ENCODE measurements at regions not wholly inside any gene's neighbourhood (a gene's known extent, or its start where the extent isn't known, plus 50 kb on each side); places are given as distances from the start of the nearest gene placed in this dataset.

- TF ChIP-seq POLR2AphosphoS5 (IDR thresholded peaks at IDR 0.05; ENCODE audit: low read depth, low read length), result no peak
- TF ChIP-seq FOXP2 (optimal IDR thresholded peaks at IDR 0.05; ENCODE audit: borderline replicate concordance, extremely low read depth, extremely low read length, insufficient read depth), result no peak
- no peak for TF ChIP-seq REST (IDR thresholded peaks at IDR 0.05; ENCODE audit: insufficient read depth in 1 of 2, low read depth in 2 of 2, low read length in 2 of 2)
- no peak for TF ChIP-seq TAF1 (IDR thresholded peaks at IDR 0.05; ENCODE audit: borderline replicate concordance, insufficient read depth, low read length)
- TF ChIP-seq SIN3A (IDR thresholded peaks at IDR 0.05; ENCODE audit: borderline replicate concordance, insufficient read depth, low read length), result no peak
Measured at GRCh38 chr4:44093390-44093789, 355.2 kb downstream of the KCTD8 start.

GRCh38 chr4:44098973-44099372 lies 349.6 kb downstream of the KCTD8 start:
- TF ChIP-seq FOXP2 (optimal IDR thresholded peaks at IDR 0.05; ENCODE audit: borderline replicate concordance, extremely low read depth, extremely low read length, insufficient read depth) (no peak), TAF1 (IDR thresholded peaks at IDR 0.05; ENCODE audit: borderline replicate concordance, insufficient read depth, low read length) (no peak), REST (IDR thresholded peaks at IDR 0.05; ENCODE audit: insufficient read depth in 1 of 2, low read depth in 2 of 2, low read length in 2 of 2) (no peak), POLR2AphosphoS5 (IDR thresholded peaks at IDR 0.05; ENCODE audit: low read depth, low read length) (no peak), SIN3A (IDR thresholded peaks at IDR 0.05; ENCODE audit: borderline replicate concordance, insufficient read depth, low read length) (no peak)

- no peak for TF ChIP-seq TAF1 (IDR thresholded peaks at IDR 0.05; ENCODE audit: borderline replicate concordance, insufficient read depth, low read length)
- no peak for TF ChIP-seq POLR2AphosphoS5 (IDR thresholded peaks at IDR 0.05; ENCODE audit: low read depth, low read length)
- no peak for TF ChIP-seq SIN3A (IDR thresholded peaks at IDR 0.05; ENCODE audit: borderline replicate concordance, insufficient read depth, low read length)
- TF ChIP-seq FOXP2 (optimal IDR thresholded peaks at IDR 0.05; ENCODE audit: borderline replicate concordance, extremely low read depth, extremely low read length, insufficient read depth), result no peak
- no peak for TF ChIP-seq REST (IDR thresholded peaks at IDR 0.05; ENCODE audit: insufficient read depth in 1 of 2, low read depth in 2 of 2, low read length in 2 of 2)
Measured at GRCh38 chr4:44100456-44100855, 348.2 kb downstream of the KCTD8 start.

- TF ChIP-seq FOXP2 (optimal IDR thresholded peaks at IDR 0.05; ENCODE audit: borderline replicate concordance, extremely low read depth, extremely low read length, insufficient read depth) (no peak), REST (IDR thresholded peaks at IDR 0.05; ENCODE audit: insufficient read depth in 1 of 2, low read depth in 2 of 2, low read length in 2 of 2) (no peak), SIN3A (IDR thresholded peaks at IDR 0.05; ENCODE audit: borderline replicate concordance, insufficient read depth, low read length) (no peak), POLR2AphosphoS5 (IDR thresholded peaks at IDR 0.05; ENCODE audit: low read depth, low read length) (no peak), TAF1 (IDR thresholded peaks at IDR 0.05; ENCODE audit: borderline replicate concordance, insufficient read depth, low read length) (no peak)
Measured at GRCh38 chr4:44118971-44119680, 329.5 kb downstream of the KCTD8 start.
